Right lobe of liver (tissue), 6 donors: ENCODE measurements at regions not wholly inside any gene's neighbourhood (a gene's known extent, or its start where the extent isn't known, plus 50 kb on each side); places are given as distances from the start of the nearest gene placed in this dataset.

Source experiments
- ATAC-seq, 4 donors: fragments of 200-7000 bp; cut with Tn5 transposase; one replicate each; pipeline ENCODE4 v1.9.1; 2020; ENCODE audit warnings: mild to moderate bottlenecking in 4 of 4, moderate library complexity in 4 of 4
- DNase-seq, 3 donors: peaks; one replicate each; pipeline ENCODE4 v3.0.0-alpha.2; 2020
- H3K27ac ChIP-seq, 3 donors: fragments of 200-600 bp; one replicate each; pipeline ENCODE4 v1.8.0; 2022
- H3K27me3 ChIP-seq, 2 donors: fragments of 200-600 bp; one replicate each; pipeline ENCODE4 v1.8.0; 2022
- H3K36me3 ChIP-seq, 4 donors: fragments of 200-600 bp; sonication (generic) in 1 of 4; one replicate each; pipeline versions ENCODE4 v1.5.1 to v1.8.0; 2017 to 2022; ENCODE audit warnings: control low read depth in 1 of 4
- H3K4me1 ChIP-seq, 4 donors: fragments of 200-600 bp; sonication (generic) in 1 of 4; one replicate each; pipeline versions ENCODE4 v1.5.1 to v1.8.0; 2017 to 2022; ENCODE audit warnings: control low read depth in 1 of 4
- H3K4me3 ChIP-seq, 3 donors: fragments of 200-600 bp; one replicate each; pipeline ENCODE4 v1.8.0; 2022
- H3K9me3 ChIP-seq, 4 donors: fragments of 200-600 bp; sonication (generic) in 1 of 4; one replicate each; pipeline versions ENCODE4 v1.5.1 to v1.8.0; 2017 to 2022; ENCODE audit warnings: control low read depth in 1 of 4
- CTCF ChIP-seq, 4 donors: fragments of 200-600 bp in 3 of 4; fragments of 450-650 bp in 1 of 4; IDR thresholded peaks; one replicate each; pipeline versions ENCODE4 v1.5.1 to v1.8.0; 2016 to 2022; ENCODE audit warnings: antibody characterized with exemption in 4 of 4, mild to moderate bottlenecking in 2 of 4
- POLR2A ChIP-seq: fragments of 450-650 bp; IDR thresholded peaks from one replicate; pipeline ENCODE4 v1.6.1; 2017; ENCODE audit warnings: antibody characterized with exemption, mild to moderate bottlenecking
- WGBS: methylation state at CpG from one replicate; pipeline ENCODE4 v1.1.6; 2018; ENCODE audit warnings: low coverage, low lambda C conversion rate; ENCODE audit not compliant: insufficient coverage; ENCODE audit errors: missing lambda C conversion rate; 5-methylcytosine and 5-hydroxymethylcytosine counted together
- intact Hi-C, 2 donors: fragments of 100-400 bp; cut with DNase I; formaldehyde crosslinking; loops; one replicate each; pipeline versions ENCODE4 v1.11.2 to v1.14.1; 2022
- donor health status: DM: no; HTN: yes; CAD: no.
- donor health status: DM: no; HTN: no; CAD: no.
- donor health status: DM: no; HTN: no; CAD: no.
- donor health status: DM: no; HTN: yes; CAD: no.
- donor health status: DM: no; HTN: yes; CAD: no.

- Histone ChIP-seq H3K27me3 (no peaks in the 10 kb centered on the region), H3K4me3 (no peak overlapping the region), H3K9me3 (no peaks in the 10 kb centered on the region), H3K36me3 (no peaks in the 10 kb centered on the region), H3K27ac (no peak overlapping the region), H3K4me1 (no peaks in the 10 kb centered on the region)
- intact Hi-C loops, result no loop called here
- TF ChIP-seq POLR2A (no peak), CTCF (IDR thresholded peaks at IDR 0.05) (no peak)
- WGBS, result 63% methylated on average over 4 of the region's 6 CpGs
- DNase-seq (no peak), ATAC-seq (no peak)
These were observed 265.1 kb downstream of the TJP1 start for GRCh38 chr15:29557171-29557570.

- Histone ChIP-seq H3K27ac (no peak overlapping the region), H3K9me3 (no peaks in the 10 kb centered on the region), H3K4me3 (no peak overlapping the region), H3K4me1 (no peaks in the 10 kb centered on the region), H3K27me3 (no peaks in the 10 kb centered on the region), H3K36me3 (no peaks in the 10 kb centered on the region)
- ATAC-seq, result no peak
- WGBS, result 44% methylated on average over 3 of the region's 4 CpGs
- intact Hi-C loops, result no loop called here
- no peak for DNase-seq
- TF ChIP-seq POLR2A (no peak), CTCF (IDR thresholded peaks at IDR 0.05) (no peak)
These were observed 265.9 kb downstream of the TJP1 start for GRCh38 chr15:29556380-29556779.

GRCh38 chr15:29554531-29554930, 267.7 kb downstream of the TJP1 start:
- Histone ChIP-seq H3K4me3 (no peak overlapping the region), H3K4me1 (no peaks in the 10 kb centered on the region), H3K9me3 (no peaks in the 10 kb centered on the region), H3K27me3 (no peaks in the 10 kb centered on the region), H3K36me3 (no peaks in the 10 kb centered on the region), H3K27ac (no peak overlapping the region)
- ATAC-seq, result no peak
- DNase-seq, result no peak
- TF ChIP-seq CTCF (IDR thresholded peaks at IDR 0.05) (no peak), POLR2A (no peak)
- WGBS, result 53% methylated on average over 4 of the region's 4 CpGs
- intact Hi-C loops, result no loop called here

- Histone ChIP-seq H3K9me3 (no peaks in the 10 kb centered on the region), H3K36me3 (no peaks in the 10 kb centered on the region), H3K27ac (no peak overlapping the region), H3K4me1 (no peaks in the 10 kb centered on the region), H3K27me3 (no peaks in the 10 kb centered on the region), H3K4me3 (no peak overlapping the region)
- intact Hi-C loops, result no loop called here
- ATAC-seq, result no peak
- 27% methylated on average over 2 of the region's 5 CpGs for WGBS
- no peak for TF ChIP-seq POLR2A
- TF ChIP-seq CTCF (IDR thresholded peaks at IDR 0.05), result no peak
- no peak for DNase-seq
These were observed 271.3 kb downstream of the TJP1 start for GRCh38 chr15:29550834-29551465.

GRCh38 chr15:29548006-29548405, 274.3 kb downstream of the TJP1 start:
- intact Hi-C loops, result no loop called here
- no peaks in the 10 kb centered on the region for H3K36me3 ChIP-seq
- no peak overlapping the region for H3K4me3 ChIP-seq
- DNase-seq, result no peak
- H3K27me3 ChIP-seq, result no peaks in the 10 kb centered on the region
- H3K4me1 ChIP-seq, result no peaks in the 10 kb centered on the region
- WGBS, result 53% methylated on average over 2 of the region's 2 CpGs
- no peaks in the 10 kb centered on the region for H3K9me3 ChIP-seq
- no peak overlapping the region for H3K27ac ChIP-seq
- no peak for ATAC-seq
- TF ChIP-seq POLR2A, result no peak
- no peak for TF ChIP-seq CTCF (IDR thresholded peaks at IDR 0.05)
